ENCODE measurements at regions not wholly inside any gene's neighbourhood (a gene's known extent, or its start where the extent isn't known, plus 50 kb on each side); places are given as distances from the start of the nearest gene placed in this dataset.
"Not testable (repeated sequence)": the region's sequence is repeated elsewhere in the genome, so short reads cannot be mapped to it uniquely, and the experiment has no call there.

GRCh38 chr1:119191325-119191724, 50.9 kb upstream of the WARS2 start:
- no peak for DNase-seq

- no peak for DNase-seq
Observed at GRCh38 chr1:119204197-119204960, 63.9 kb upstream of the WARS2 start.

- DNase-seq, result no peak
Observed at GRCh38 chr1:119204961-119205357, 64.5 kb upstream of the WARS2 start.

- DNase-seq, result no peak
Observed at GRCh38 chr1:119209061-119209460, 68.6 kb upstream of the WARS2 start.

GRCh38 chr1:119209596-119210295, 69.3 kb upstream of the WARS2 start:
- no peak for DNase-seq

GRCh38 chr1:119210296-119210649, 69.8 kb upstream of the WARS2 start:
- DNase-seq, result no peak

- DNase-seq, result not testable (repeated sequence)
Observed at GRCh38 chr1:119213213-119213612, 72.8 kb upstream of the WARS2 start.

- DNase-seq, result not testable (repeated sequence)
Observed at GRCh38 chr1:119214961-119215360, 74.5 kb upstream of the WARS2 start.

GRCh38 chr1:119217309-119217828, 76.9 kb upstream of the WARS2 start:
- no peak for DNase-seq

- DNase-seq, result no peak
Observed at GRCh38 chr1:119219711-119220110, 79.3 kb upstream of the WARS2 start.

- DNase-seq, result no peak
Observed at GRCh38 chr1:119220991-119221390, 80.5 kb upstream of the WARS2 start.

GRCh38 chr1:119222271-119222670, 81.8 kb upstream of the WARS2 start:
- DNase-seq, result no peak

- DNase-seq, result no peak
Observed at GRCh38 chr1:119225265-119225664, 84.8 kb upstream of the WARS2 start.

- DNase-seq, result no peak
Observed at GRCh38 chr1:119225831-119226230, 85.4 kb upstream of the WARS2 start.

- DNase-seq, result no peak
Observed at GRCh38 chr1:119226321-119226720, 85.9 kb upstream of the WARS2 start.

GRCh38 chr1:119226913-119227312, 86.5 kb upstream of the WARS2 start:
- DNase-seq, result no peak

GRCh38 chr1:119227456-119227855, 87.0 kb upstream of the WARS2 start:
- DNase-seq, result no peak

- DNase-seq, result no peak
Observed at GRCh38 chr1:119228335-119229080, 88.1 kb upstream of the WARS2 start.

- no peak for DNase-seq
Observed at GRCh38 chr1:119235120-119235519, 94.7 kb upstream of the WARS2 start.

- DNase-seq, result no peak
Observed at GRCh38 chr1:119245881-119246280, 105.4 kb upstream of the WARS2 start.

- no peak for DNase-seq
Observed at GRCh38 chr1:119249283-119249682, 108.8 kb upstream of the WARS2 start.

GRCh38 chr1:119250299-119250698, 109.8 kb upstream of the WARS2 start:
- no peak for DNase-seq

GRCh38 chr1:119251751-119252150, 111.3 kb upstream of the WARS2 start:
- DNase-seq, result no peak

GRCh38 chr1:119253366-119253765, 112.9 kb upstream of the WARS2 start:
- no peak for DNase-seq
